Spleen (tissue), 11 donors: ENCODE measurements at regions not wholly inside any gene's neighbourhood (a gene's known extent, or its start where the extent isn't known, plus 50 kb on each side); places are given as distances from the start of the nearest gene placed in this dataset.

Experiments used
- DNase-seq: peaks from one replicate; pipeline ENCODE4 v3.0.0-alpha.2; 2020
- H3K27ac ChIP-seq, 8 donors: fragments of 200-600 bp; sonication (generic) in 7 of 8; 1 replicate in 4 of 8; 2 replicates in 4 of 8; pipeline versions ENCODE4 v1.5.0 to v1.8.0; 2016 to 2021; ENCODE audit warnings: inconsistent platforms in 4 of 8, mild to moderate bottlenecking in 4 of 8, moderate library complexity in 1 of 8
- H3K27me3 ChIP-seq, 7 donors: fragments of 200-600 bp; sonication (generic) in 6 of 7; replicated peaks in 1 of 7; 1 replicate in 4 of 7; 2 replicates in 3 of 7; pipeline versions ENCODE4 v1.5.0 to v1.8.0; 2016 to 2021; ENCODE audit warnings: inconsistent platforms in 3 of 7, mild to moderate bottlenecking in 1 of 7
- H3K36me3 ChIP-seq, 6 donors: fragments of 200-600 bp; sonication (generic) in 5 of 6; 1 replicate in 4 of 6; 2 replicates in 2 of 6; pipeline versions ENCODE4 v1.5.0 to v1.8.0; 2016 to 2021; ENCODE audit warnings: inconsistent platforms in 2 of 6
- H3K4me1 ChIP-seq, 6 donors: fragments of 200-600 bp; sonication (generic) in 5 of 6; 1 replicate in 3 of 6; 2 replicates in 3 of 6; pipeline versions ENCODE4 v1.5.0 to v1.8.0; 2016 to 2021; ENCODE audit warnings: inconsistent platforms in 3 of 6
- H3K4me3 ChIP-seq, 8 donors: fragments of 200-600 bp; sonication (generic) in 7 of 8; 1 replicate in 4 of 8; 2 replicates in 4 of 8; pipeline versions ENCODE4 v1.5.0 to v1.8.0; 2016 to 2021; ENCODE audit warnings: inconsistent platforms in 4 of 8, mild to moderate bottlenecking in 4 of 8, moderate library complexity in 2 of 8
- H3K9me3 ChIP-seq, 8 donors: fragments of 200-600 bp; sonication (generic) in 7 of 8; 1 replicate in 4 of 8; 2 replicates in 4 of 8; pipeline versions ENCODE4 v1.5.0 to v1.8.0; 2016 to 2021; ENCODE audit warnings: inconsistent platforms in 4 of 8
- POLR2A ChIP-seq, 3 donors: fragments of 450-650 bp; IDR thresholded peaks; one replicate each; pipeline ENCODE4 v1.5.1; 2017; ENCODE audit warnings: antibody characterized with exemption in 3 of 3, mild to moderate bottlenecking in 1 of 3
- POLR2AphosphoS5 ChIP-seq, 3 donors: sonication (generic); formaldehyde crosslinking; IDR thresholded peaks; one replicate each; pipeline ENCODE4 v1.5.1; 2017; ENCODE audit warnings: antibody characterized with exemption in 3 of 3
- WGBS, 5 donors: extraction: QIAGEN DNeasy Blood & Tissue Kit in 3 of 5; methylation state at CpG; one replicate each; pipeline versions ENCODE4 v1.1.5 to v1.1.7; 2013 to 2018; 5-methylcytosine and 5-hydroxymethylcytosine counted together
- intact Hi-C: fragments of 100-400 bp; cut with DNase I; formaldehyde crosslinking; loops from one replicate; pipeline ENCODE4 v1.15.0; 2023; ENCODE audit warnings: low total_unique reads
- TF ChIP-seq, protein P1 (sequence below), 11 experiments: fragments of 200-600 bp in 7 of 11; fragments of 450-650 bp in 4 of 11; sonication (generic) in 4 of 11; IDR thresholded peaks in 8 of 11; conservative IDR thresholded peaks in 3 of 11; 1 replicate in 7 of 11; 2 replicates in 4 of 11; pipeline versions ENCODE4 v1.4.0 to v1.8.0; 2016 to 2021; ENCODE audit warnings: antibody characterized with exemption in 11 of 11, inconsistent platforms in 4 of 11, mild to moderate bottlenecking in 1 of 11
- donor health status: healthy with polysubstance abuse.
- donor health status: DM: no; HTN: no; CAD: no; lungs with moderate emphysema.
- donor health status: DM: no; HTN: no; CAD: no.
- donor health status: Bipolar disorder and iron deficiency.
- donor health status: healthy.
- donor health status: DM: no; HTN: no; CAD: no.
- donor health status: DM: yes; HTN: yes; CAD: no.

DNA sequence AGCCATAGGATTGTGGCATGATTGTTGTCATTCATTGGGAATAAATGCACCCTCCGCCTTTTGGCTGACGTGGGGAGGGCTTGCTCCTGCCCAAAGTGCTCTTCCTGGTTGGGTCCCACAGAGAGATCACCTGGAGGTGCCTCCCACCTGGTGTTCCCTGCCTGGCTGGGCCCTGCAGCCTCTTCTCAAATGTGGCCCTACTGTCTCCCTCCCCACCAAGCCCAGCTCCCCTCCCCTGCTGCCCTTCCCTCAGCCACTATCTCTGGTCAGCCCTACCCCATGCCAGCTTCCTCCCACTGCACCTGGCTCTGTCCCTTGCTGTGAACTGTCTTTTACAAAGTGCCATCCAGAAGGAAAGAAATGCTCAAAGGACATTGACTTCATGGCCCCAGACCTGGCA lies 173.4 kb downstream of the GLI2 start:
- no peaks in the 10 kb centered on the region for H3K9me3 ChIP-seq
- H3K4me1 ChIP-seq = peaks cover 0 to 22% (median 3%) of the 10 kb centered on the region in 6 donors
- H3K27ac ChIP-seq = no peak overlapping the region
- intact Hi-C loops = no loop called here
- H3K27me3 ChIP-seq = peaks cover 0 to 63% (median 0%) of the 10 kb centered on the region in 7 donors
- no peak for TF ChIP-seq POLR2A (IDR thresholded peaks at IDR 0.05)
- no peak for TF ChIP-seq POLR2AphosphoS5 (IDR thresholded peaks at IDR 0.05)
- TF ChIP-seq, protein P1, sequence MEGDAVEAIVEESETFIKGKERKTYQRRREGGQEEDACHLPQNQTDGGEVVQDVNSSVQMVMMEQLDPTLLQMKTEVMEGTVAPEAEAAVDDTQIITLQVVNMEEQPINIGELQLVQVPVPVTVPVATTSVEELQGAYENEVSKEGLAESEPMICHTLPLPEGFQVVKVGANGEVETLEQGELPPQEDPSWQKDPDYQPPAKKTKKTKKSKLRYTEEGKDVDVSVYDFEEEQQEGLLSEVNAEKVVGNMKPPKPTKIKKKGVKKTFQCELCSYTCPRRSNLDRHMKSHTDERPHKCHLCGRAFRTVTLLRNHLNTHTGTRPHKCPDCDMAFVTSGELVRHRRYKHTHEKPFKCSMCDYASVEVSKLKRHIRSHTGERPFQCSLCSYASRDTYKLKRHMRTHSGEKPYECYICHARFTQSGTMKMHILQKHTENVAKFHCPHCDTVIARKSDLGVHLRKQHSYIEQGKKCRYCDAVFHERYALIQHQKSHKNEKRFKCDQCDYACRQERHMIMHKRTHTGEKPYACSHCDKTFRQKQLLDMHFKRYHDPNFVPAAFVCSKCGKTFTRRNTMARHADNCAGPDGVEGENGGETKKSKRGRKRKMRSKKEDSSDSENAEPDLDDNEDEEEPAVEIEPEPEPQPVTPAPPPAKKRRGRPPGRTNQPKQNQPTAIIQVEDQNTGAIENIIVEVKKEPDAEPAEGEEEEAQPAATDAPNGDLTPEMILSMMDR (IDR thresholded peaks at IDR 0.05 in 8 of 11, conservative IDR thresholded peaks at IDR 0.05 in 3 of 11) = no peak
- WGBS, 5 donors = 79 to 98% (median 83%) methylated on average over 2 of the region's 2 CpGs
- H3K4me3 ChIP-seq = no peak overlapping the region
- no peak for DNase-seq
- no peaks in the 10 kb centered on the region for H3K36me3 ChIP-seq

DNA sequence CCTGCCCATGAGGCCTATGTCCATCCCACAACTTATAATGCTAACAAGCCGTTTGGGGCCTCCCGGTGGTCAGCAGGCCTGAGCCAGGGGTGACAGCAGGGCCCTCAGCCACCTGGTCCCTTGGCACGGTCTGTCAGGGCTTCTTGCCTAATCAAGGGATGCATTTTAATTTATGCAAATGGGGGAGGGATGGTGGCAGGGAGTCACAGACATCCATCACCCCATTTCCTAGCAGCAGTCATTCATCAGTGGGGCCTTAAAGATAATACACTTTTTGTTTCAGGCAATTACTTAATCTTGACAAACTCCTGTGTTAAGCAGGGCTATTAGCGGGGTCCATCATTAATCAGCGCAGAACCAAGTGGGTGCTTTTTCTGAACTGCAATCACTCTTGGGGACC lies 174.5 kb downstream of the GLI2 start:
- H3K4me3 ChIP-seq = no peak overlapping the region
- no peaks in the 10 kb centered on the region for H3K9me3 ChIP-seq
- peaks cover 7 to 28% (median 13%) of the 10 kb centered on the region in 6 donors for H3K4me1 ChIP-seq
- TF ChIP-seq, protein P1 (IDR thresholded peaks at IDR 0.05 in 8 of 11, conservative IDR thresholded peaks at IDR 0.05 in 3 of 11) = no peak
- TF ChIP-seq POLR2A (IDR thresholded peaks at IDR 0.05) (no peak), POLR2AphosphoS5 (IDR thresholded peaks at IDR 0.05) (no peak)
- peaks cover 0 to 60% (median 0%) of the 10 kb centered on the region in 7 donors for H3K27me3 ChIP-seq
- intact Hi-C loops = no loop called here
- DNase-seq = no peak
- no peak overlapping the region for H3K27ac ChIP-seq
- H3K36me3 ChIP-seq = no peaks in the 10 kb centered on the region
- WGBS, 5 donors = 83 to 94% (median 90%) methylated on average over 5 of the region's 5 CpGs

DNA sequence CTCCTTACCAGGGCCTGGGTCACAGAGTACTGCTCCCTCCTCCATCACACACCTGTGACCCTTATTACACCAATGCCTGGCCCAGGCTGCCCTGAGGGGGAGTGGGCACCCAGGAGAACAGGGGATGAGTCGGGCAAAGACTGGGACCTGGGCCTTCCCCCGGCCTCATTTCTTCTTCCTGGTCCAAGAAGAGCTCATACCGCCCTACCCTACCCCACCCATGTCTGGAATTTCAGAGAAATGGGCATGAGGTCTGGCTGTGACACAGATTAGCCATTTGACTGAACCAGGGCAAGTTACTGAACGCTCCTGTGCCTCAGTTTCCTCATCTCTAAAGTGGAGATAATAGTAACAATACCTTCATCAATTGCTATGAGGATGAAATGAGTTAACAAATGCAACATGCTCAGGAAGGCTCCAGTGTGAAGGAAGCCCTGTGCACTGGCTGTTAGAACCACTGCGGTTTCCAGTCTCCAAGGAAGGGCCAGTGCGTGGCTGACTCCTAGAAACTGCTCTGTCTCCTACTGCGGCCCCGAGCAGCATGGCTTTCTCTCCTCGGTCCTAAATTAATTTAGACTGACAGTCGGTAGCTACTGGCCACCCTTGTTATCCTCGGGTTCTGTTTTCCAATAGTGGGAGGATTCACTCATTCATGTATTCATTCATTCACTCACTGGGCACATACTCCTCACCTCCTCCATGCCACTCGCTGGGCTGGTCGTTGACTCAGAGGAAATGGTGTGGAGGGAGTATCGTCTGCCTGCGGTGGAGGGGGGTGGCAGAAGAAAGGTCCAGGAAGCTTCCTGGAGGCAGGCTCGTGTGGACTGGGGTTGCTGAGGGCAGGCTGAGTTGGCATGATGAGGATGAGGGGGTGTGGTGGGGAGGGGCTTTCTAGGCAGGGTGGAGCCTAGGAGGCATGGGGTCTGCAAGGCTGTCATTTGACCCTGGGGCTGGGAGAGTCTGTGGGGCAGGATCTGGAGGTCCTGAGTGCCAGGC lies 175.6 kb downstream of the GLI2 start:
- no peaks in the 10 kb centered on the region for H3K9me3 ChIP-seq
- no peak for DNase-seq
- no peaks in the 10 kb centered on the region for H3K36me3 ChIP-seq
- peaks cover 0 to 50% (median 0%) of the 10 kb centered on the region in 7 donors for H3K27me3 ChIP-seq
- intact Hi-C loops = no loop called here
- WGBS, 5 donors = 66 to 83% (median 75%) methylated on average over 14 to 16 of the region's 16 CpGs
- H3K27ac ChIP-seq = peak overlapping the region in 3 of 8 donors; percentile 35 to 47 (median 36)
- peaks cover 8 to 33% (median 18%) of the 10 kb centered on the region in 6 donors for H3K4me1 ChIP-seq
- TF ChIP-seq POLR2AphosphoS5 (IDR thresholded peaks at IDR 0.05) = no peak
- no peak for TF ChIP-seq POLR2A (IDR thresholded peaks at IDR 0.05)
- TF ChIP-seq, protein P1 (IDR thresholded peaks at IDR 0.05 in 8 of 11, conservative IDR thresholded peaks at IDR 0.05 in 3 of 11) = no peak
- H3K4me3 ChIP-seq = no peak overlapping the region
